Keratinocyte (primary cell): ENCODE measurements at regions not wholly inside any gene's neighbourhood (a gene's known extent, or its start where the extent isn't known, plus 50 kb on each side); places are given as distances from the start of the nearest gene placed in this dataset.

Experiments used
- DNase-seq: peaks from one replicate; pipeline ENCODE4 v3.0.0-alpha.2; 2011; ENCODE audit warnings: low read depth, missing footprints, low spot score
- FAIRE-seq: peaks from 2 replicates; lab custom pipeline; 2011; peaks lifted over from hg19 to GRCh38; lab: Jason Lieb, UNC
- H2AFZ ChIP-seq: 2 replicates; pipeline ENCODE4 v1.6.0; 2012; ENCODE audit warnings: low read length, control low read depth, inconsistent platforms; ENCODE audit not compliant: control insufficient read depth
- H3K27ac ChIP-seq: 2 replicates; pipeline ENCODE4 v1.5.1; 2011; ENCODE audit warnings: low read length; ENCODE audit not compliant: control insufficient read depth, insufficient read depth
- H3K27me3 ChIP-seq: 3 replicates; pipeline ENCODE4 v1.6.0; 2011; ENCODE audit warnings: low read length; ENCODE audit not compliant: control insufficient read depth, insufficient read depth; ENCODE audit errors: extremely low read depth
- H3K36me3 ChIP-seq, 2 experiments: 2 replicates in 1 of 2; 3 replicates in 1 of 2; pipeline ENCODE4 v1.5.1; 2011; ENCODE audit warnings: low read length in 2 of 2, mild to moderate bottlenecking in 1 of 2; ENCODE audit not compliant: control insufficient read depth in 2 of 2, insufficient read depth in 2 of 2; ENCODE audit errors: extremely low read depth in 1 of 2
- H3K4me1 ChIP-seq: 3 replicates; pipeline ENCODE4 v1.5.1; 2011; ENCODE audit warnings: low read length; ENCODE audit not compliant: control insufficient read depth, insufficient read depth; ENCODE audit errors: extremely low read depth
- H3K4me2 ChIP-seq: 3 replicates; pipeline ENCODE4 v1.6.0; 2011; ENCODE audit warnings: low read depth, low read length; ENCODE audit not compliant: control insufficient read depth, insufficient read depth; ENCODE audit errors: extremely low read depth
- H3K4me3 ChIP-seq, 3 experiments: fragments of 200-600 bp in 1 of 3; sonication (generic) in 1 of 3; 2 replicates in 2 of 3; 3 replicates in 1 of 3; pipeline ENCODE4 v1.5.1; 2011 to 2016; ENCODE audit warnings: low read length in 3 of 3, mild to moderate bottlenecking in 3 of 3, control low read depth in 2 of 3, inconsistent platforms in 1 of 3, low read depth in 1 of 3, mixed read lengths in 1 of 3, mixed run types in 1 of 3, moderate library complexity in 1 of 3; ENCODE audit not compliant: control insufficient read depth in 2 of 3, insufficient read depth in 2 of 3; ENCODE audit errors: extremely low read depth in 1 of 3
- H3K79me2 ChIP-seq: 2 replicates; pipeline ENCODE4 v1.6.0; 2012; ENCODE audit warnings: low read length; ENCODE audit not compliant: control insufficient read depth, insufficient read depth
- H3K9ac ChIP-seq: 3 replicates; pipeline ENCODE4 v1.6.0; 2011; ENCODE audit warnings: low read length; ENCODE audit not compliant: control insufficient read depth, insufficient read depth; ENCODE audit errors: extremely low read depth
- H3K9me1 ChIP-seq: 3 replicates; pipeline ENCODE4 v1.6.0; 2011; ENCODE audit warnings: low read length; ENCODE audit not compliant: control insufficient read depth, insufficient read depth; ENCODE audit errors: extremely low read depth
- H3K9me3 ChIP-seq: 2 replicates; pipeline ENCODE4 v1.5.1; 2012; ENCODE audit warnings: low read depth, low read length; ENCODE audit not compliant: control insufficient read depth
- H4K20me1 ChIP-seq: 3 replicates; pipeline ENCODE4 v1.6.0; 2011; ENCODE audit warnings: low read length; ENCODE audit not compliant: control insufficient read depth, insufficient read depth; ENCODE audit errors: extremely low read depth
- CTCF ChIP-seq, 3 experiments: IDR thresholded peaks in 1 of 3; conservative IDR thresholded peaks in 1 of 3; optimal IDR thresholded peaks in 1 of 3; 2 replicates in 2 of 3; 3 replicates in 1 of 3; pipeline versions ENCODE3 to v1.5.1; 2011; ENCODE audit warnings: low read length in 3 of 3, mild to moderate bottlenecking in 3 of 3, moderate library complexity in 2 of 3, control low read depth in 1 of 3, inconsistent platforms in 1 of 3; ENCODE audit not compliant: insufficient read depth in 2 of 3; ENCODE audit errors: extremely low read depth in 1 of 3
- EZH2 ChIP-seq: IDR thresholded peaks from one replicate; pipeline ENCODE4 v1.6.1; 2012; ENCODE audit warnings: inconsistent platforms, mild to moderate bottlenecking, low read length, moderate library complexity
- dilution Hi-C: fragments of 300-500 bp; cut with MboI; formaldehyde crosslinking; loops from one replicate; pipeline ENCODE4 v1.7.0; 2020; ENCODE audit warnings: low sequenced_read_pairs; ENCODE audit not compliant: extremely low pct_ligation_motif_present

GRCh38 chr5:6812800-6813731 is 99.8 kb downstream of the TENT4A start:
- TF ChIP-seq EZH2, result no peak
- no peak for TF ChIP-seq CTCF (optimal IDR thresholded peaks at IDR 0.05 in 1 of 3, IDR thresholded peaks at IDR 0.05 in 1 of 3, conservative IDR thresholded peaks at IDR 0.05 in 1 of 3; ENCODE audit: extremely low read depth in 1 of 3, insufficient read depth in 2 of 3, low read length in 3 of 3)
- dilution Hi-C loops, result no loop called here
- FAIRE-seq, result no peak
- Histone ChIP-seq H3K9me1 (no peaks in the 10 kb centered on the region), H3K27ac (no peak overlapping the region), H3K4me2 (no peak overlapping the region), H3K4me3 (no peak overlapping the region), H3K4me1 (no peaks in the 10 kb centered on the region), H2AFZ (no peak overlapping the region), H3K79me2 (no peaks in the 10 kb centered on the region), H3K9ac (no peak overlapping the region), H4K20me1 (no peaks in the 10 kb centered on the region), H3K9me3 (no peaks in the 10 kb centered on the region), H3K36me3 (no peaks in the 10 kb centered on the region), H3K27me3 (no peaks in the 10 kb centered on the region)
- no peak for DNase-seq

- H3K4me1 ChIP-seq, result no peaks in the 10 kb centered on the region
- H3K36me3 ChIP-seq, result no peaks in the 10 kb centered on the region
- no peaks in the 10 kb centered on the region for H3K79me2 ChIP-seq
- no peaks in the 10 kb centered on the region for H3K9me3 ChIP-seq
- H3K9ac ChIP-seq, result no peak overlapping the region
- no peak overlapping the region for H3K4me2 ChIP-seq
- H4K20me1 ChIP-seq, result no peaks in the 10 kb centered on the region
- H3K9me1 ChIP-seq, result no peaks in the 10 kb centered on the region
- no peak for FAIRE-seq
- H3K27me3 ChIP-seq, result no peaks in the 10 kb centered on the region
- DNase-seq, result no peak
- no peak overlapping the region for H2AFZ ChIP-seq
- no peak overlapping the region for H3K27ac ChIP-seq
- dilution Hi-C loops, result no loop called here
- H3K4me3 ChIP-seq, result no peak overlapping the region
- no peak for TF ChIP-seq EZH2
Observed at GRCh38 chr5:6814816-6815215, 101.6 kb downstream of the TENT4A start.
